HG02798 (cell line): ENCODE measurements at regions not wholly inside any gene's neighbourhood (a gene's known extent, or its start where the extent isn't known, plus 50 kb on each side); places are given as distances from the start of the nearest gene placed in this dataset.

Experiments
- ATAC-seq: cut with Tn5 transposase; IDR thresholded peaks from one replicate; pipeline ENCODE4 v1.9.1; 2021; ENCODE audit warnings: mild to moderate bottlenecking; ENCODE audit not compliant: unreplicated experiment, poor library complexity

DNA sequence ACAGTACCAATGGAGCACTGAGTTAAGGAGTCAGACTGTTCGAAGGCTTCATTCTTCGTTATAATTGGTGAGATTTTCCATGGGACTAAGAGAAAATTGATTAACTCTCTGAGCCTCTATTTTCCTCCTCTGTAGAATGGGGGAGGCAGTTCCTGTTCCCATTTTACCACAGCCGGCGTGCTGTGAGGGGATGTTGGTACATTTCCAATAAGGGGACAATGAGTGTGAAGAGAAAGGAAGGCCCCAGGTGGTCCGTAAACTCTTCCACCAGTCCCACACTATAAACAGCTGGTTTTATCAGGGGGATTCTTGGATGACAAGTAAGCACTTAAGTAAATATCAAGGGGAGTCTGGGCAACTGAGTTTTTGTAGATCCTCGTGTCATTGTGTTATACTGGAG lies 109.9 kb downstream of the DAD1 start:
- ATAC-seq, result no peak

DNA sequence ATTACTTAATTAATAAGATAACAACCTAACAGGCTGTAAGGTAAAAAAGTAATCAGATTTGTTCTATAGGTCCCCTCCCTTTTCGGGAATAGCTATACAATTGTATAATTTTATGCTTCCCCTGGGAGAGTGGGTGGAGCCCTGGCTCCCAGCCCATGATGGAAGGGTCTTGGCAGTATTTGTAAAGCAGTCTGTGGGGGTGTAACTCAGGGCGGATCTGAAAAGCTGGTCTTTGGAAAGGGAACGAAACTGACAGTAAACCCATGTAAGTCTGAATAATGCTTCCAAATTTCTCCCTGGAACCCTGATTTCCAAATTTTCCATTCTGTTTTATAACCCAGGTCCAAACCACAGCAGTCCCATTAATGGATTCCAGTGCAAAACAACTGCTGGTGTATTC lies 110.4 kb downstream of the DAD1 start:
- ATAC-seq, result no peak

- no peak for ATAC-seq
Measured at GRCh38 chr14:22478247-22478646, 110.8 kb downstream of the DAD1 start.

DNA sequence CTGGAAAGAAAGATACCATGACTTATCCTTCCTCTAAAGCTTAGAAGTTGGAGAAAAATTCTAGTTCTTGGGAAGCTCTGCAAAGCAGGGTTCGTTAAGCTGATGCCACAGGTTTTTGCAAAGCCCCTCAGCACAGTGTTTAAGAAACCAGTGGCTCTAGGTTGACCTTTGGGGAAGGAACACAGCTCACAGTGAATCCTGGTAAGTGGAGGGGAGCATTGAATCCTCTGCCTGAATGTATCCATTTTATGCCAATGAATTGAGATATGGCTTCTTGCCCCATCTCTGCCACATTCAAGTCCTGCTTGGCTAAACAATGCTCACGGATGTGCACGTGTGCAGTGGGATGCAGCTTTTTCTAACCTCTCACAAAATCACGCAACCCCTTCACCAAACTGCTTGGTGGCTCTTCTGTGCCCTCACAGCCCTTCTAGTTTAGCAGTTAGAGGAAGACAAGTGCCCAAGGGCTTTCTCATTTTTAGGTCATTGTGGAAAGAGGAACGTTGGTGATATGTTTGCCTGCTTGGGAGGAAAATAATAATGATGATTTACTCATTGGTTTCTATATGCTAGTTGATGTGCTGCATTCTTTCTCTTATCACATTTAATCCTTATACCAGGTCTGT lies 111.3 kb downstream of the DAD1 start:
- ATAC-seq, result no peak

GRCh38 chr14:22476887-22477286 lies 112.1 kb downstream of the DAD1 start:
- ATAC-seq, result no peak

GRCh38 chr14:22476005-22476751 lies 112.8 kb downstream of the DAD1 start:
- ATAC-seq, result no peak

DNA sequence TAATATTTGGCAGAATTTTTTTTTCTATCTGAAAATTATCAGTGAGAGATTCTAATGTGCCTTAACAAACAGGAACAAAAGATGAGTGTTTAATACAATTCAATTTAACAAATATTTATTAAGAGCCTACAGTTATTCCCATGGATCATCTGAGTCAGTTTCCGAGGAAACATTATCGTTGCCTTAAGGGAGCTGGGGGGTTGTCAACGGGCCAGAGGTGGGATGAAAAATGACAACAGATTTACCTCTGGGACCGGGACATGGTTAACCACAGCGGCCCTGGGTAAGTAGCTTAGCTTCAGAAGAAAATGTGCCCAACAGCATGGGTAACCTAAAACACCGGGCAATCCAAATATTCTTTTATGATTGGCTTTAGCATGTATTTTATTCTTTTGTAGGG lies 113.6 kb downstream of the DAD1 start:
- ATAC-seq, result no peak

GRCh38 chr14:22474730-22475351 lies 114.2 kb downstream of the DAD1 start:
- no peak for ATAC-seq

GRCh38 chr14:22472935-22473854 lies 115.8 kb downstream of the DAD1 start:
- peak; percentile 52 for ATAC-seq

GRCh38 chr14:22472466-22472865 lies 116.6 kb downstream of the DAD1 start:
- no peak for ATAC-seq

GRCh38 chr14:22471545-22472121 lies 117.4 kb downstream of the DAD1 start:
- ATAC-seq, result no peak

DNA sequence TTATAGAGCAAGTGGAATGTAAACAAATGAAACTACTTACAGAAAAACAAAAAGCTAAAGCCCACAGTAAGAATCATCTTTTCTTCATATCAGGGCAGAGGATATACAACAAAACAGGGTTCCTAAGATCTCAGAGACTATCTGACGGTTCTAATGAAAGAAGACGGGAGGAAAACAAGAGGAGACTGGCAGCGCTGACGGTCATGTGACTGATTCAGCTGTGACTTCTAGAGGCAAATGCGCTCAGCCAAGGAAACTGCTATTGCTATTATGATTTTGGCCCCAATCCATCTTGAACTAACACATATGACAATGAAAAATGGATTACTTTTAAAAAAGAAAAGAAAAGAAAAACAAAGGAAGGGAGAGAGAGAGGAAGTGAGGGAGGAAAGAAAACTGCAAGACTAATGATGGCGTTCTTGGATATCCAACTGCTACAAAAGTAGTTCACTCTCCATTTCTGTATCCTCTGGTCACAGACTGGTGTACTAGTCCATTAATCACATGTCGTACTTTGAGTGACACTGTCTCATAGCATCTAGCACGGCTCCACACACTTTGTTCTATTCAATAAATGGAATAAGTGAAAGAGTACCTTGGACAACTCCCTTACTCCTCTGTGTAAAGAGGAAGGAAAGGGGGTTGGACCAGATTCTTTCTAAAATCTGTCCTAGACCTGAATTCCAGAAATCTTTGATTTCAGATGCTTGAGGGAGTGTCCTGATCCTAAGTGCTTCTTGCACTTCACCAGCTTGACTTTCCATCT lies 119.3 kb downstream of the DAD1 start:
- no peak for ATAC-seq

DNA sequence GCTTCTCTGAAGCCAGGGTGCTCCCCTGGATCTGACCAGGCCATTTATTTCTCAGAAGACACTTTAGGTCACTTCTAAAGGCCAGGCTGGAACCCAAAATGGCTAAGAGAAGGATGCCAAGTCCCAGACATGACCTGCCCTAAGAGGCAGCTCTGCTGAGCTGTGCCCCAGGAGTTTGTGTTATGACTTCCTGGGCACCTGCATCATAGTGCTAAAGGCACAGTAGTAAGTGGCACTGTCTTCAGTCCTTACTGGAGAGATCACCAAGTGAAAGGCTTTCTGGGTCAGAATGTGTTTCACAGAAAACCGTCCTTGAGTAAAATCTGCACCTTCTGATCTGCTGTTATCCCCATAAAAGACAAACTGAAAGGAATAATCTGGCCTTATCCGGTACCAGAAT lies 120.2 kb downstream of the DAD1 start:
- no peak for ATAC-seq

GRCh38 chr14:22466491-22466890 lies 122.5 kb downstream of the DAD1 start:
- peak; percentile 34 for ATAC-seq

GRCh38 chr14:22465201-22465840 lies 123.7 kb downstream of the DAD1 start:
- peak; percentile 10 for ATAC-seq

DNA sequence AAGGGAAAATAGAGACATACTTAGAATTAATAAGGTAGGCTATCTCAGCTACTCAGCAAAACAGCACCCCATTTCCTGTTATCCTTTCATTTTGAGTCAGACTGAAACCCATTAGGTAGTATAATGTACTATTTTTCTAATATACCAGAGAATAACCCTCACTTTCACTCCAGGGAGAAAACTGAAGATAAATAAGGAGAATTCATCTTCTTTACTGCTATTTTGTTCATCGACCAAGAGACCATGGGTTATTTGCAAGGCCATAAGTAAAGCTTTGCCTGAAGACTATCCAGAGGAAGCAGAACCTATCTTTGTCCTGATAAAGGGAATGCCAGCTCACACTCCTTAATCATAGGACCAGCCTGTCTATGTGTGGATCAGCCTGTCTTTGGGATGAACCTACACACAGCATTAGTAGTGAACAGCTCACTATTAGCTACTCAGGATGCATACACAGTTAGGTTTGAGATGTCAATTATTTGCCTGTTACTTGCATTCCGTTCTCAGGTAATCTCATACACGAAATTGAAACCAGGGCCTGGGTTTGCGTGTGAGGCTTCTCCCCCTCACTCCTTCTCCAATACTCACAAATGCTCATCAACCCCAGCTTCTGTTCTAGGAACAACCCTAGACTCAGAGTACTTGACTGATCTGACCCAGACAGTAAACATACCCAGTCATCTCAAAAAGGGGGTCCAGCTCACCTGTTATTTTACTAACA lies 124.4 kb downstream of the DAD1 start:
- ATAC-seq, result peak; percentile 73

DNA sequence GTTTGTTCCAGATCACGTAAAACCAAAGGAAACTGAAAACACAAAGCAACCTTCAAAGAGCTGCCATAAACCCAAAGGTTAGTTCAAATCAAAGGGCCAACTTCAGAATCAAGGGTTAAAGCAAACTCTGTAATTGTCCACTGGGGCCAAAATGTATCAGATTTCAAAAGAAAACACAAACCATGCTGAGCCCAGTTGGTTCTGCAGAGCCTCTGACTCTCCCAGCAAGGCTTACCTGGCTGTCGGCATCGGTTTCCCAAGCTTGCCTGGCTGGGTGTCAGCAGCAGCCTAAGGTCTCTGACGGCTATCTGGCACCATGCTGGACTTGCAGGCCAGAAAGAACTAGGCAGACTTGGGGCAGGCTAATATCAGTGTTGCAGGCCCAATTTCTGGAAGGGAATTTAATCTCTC lies 125.3 kb downstream of the DAD1 start:
- ATAC-seq, result no peak

GRCh38 chr14:22462923-22463322 lies 126.1 kb downstream of the DAD1 start:
- no peak for ATAC-seq
